GM19324 (cell line): ENCODE measurements at regions not wholly inside any gene's neighbourhood (a gene's known extent, or its start where the extent isn't known, plus 50 kb on each side); places are given as distances from the start of the nearest gene placed in this dataset.
"Not testable (repeated sequence)": the region's sequence is repeated elsewhere in the genome, so short reads cannot be mapped to it uniquely, and the experiment has no call there.

Experiments
- ATAC-seq: cut with Tn5 transposase; IDR thresholded peaks from one replicate; pipeline ENCODE4 v1.9.1; 2021; ENCODE audit warnings: mild to moderate bottlenecking, moderate library complexity; ENCODE audit not compliant: unreplicated experiment, low FRiP score

DNA sequence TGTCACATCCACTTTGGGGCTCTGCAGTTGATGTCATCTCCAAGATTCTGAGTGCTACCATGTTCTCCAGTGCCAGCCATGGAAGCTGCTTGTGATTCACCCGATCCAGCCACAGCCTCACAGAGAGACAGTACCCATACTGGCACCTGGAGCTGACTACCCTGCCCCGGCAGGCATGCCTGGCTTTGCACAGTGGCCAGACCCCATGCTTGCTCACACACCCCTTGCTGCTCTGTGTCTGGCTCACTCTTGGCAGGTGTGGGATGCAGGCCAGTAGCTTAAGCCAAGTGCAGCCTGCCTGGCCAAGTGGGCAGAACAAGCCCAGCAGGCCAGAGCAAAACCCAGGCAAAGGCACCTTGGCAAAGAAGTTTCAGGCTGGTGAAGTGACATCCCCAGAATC, 828.4 kb upstream of the VRK2 start:
- no peak for ATAC-seq

- ATAC-seq, result not testable (repeated sequence)
These were observed 816.9 kb upstream of the VRK2 start for GRCh38 chr2:57229706-57230105.

- not testable (repeated sequence) for ATAC-seq
These were observed 814.3 kb upstream of the VRK2 start for GRCh38 chr2:57232341-57232740.

GRCh38 chr2:57251495-57251894, 795.1 kb upstream of the VRK2 start:
- ATAC-seq, result not testable (repeated sequence)

- not testable (repeated sequence) for ATAC-seq
These were observed 770.2 kb upstream of the VRK2 start for GRCh38 chr2:57276408-57276807.

DNA sequence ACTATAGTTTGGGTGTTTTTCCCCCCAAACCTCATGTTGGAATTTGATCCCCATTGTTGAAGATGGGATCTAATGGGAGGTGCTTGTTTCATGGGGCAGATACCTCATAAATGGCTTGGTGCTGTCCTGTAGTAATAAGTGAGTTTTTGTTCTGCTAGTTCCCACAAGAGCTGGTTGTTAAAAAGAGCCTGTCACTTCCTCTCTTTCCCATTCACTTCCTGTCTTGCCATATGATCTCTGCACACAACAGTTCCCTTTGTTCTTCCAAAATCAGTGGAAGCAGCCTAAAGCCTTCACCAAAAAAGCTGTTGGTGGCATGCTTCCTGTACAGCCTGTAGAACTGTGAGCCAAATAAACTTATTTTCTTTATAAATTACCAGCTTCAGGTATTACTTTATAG, 768.2 kb upstream of the VRK2 start:
- ATAC-seq, result no peak

DNA sequence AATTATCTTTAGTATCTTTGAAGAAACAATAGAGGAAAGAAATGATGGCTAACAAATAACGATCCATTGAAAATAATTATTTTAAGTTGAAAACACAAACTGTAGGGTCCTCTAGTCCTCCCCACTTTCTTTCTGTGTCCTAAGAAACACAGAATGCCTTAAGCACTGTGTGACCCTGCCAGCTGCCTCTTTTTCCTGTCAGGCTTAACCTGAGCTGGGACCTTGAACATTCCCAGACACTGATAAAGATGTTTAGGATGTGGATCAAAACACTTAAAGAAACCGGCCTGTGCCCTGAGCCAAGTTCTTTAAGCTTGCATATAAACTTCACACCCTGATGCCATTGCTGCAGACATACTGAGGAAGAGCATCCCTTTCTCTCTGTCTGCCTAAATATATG, 755.4 kb upstream of the VRK2 start:
- no peak for ATAC-seq

- ATAC-seq, result no peak
These were observed 749.6 kb upstream of the VRK2 start for GRCh38 chr2:57296795-57297517.

- ATAC-seq, result no peak
These were observed 732.9 kb upstream of the VRK2 start for GRCh38 chr2:57313678-57314077.

DNA sequence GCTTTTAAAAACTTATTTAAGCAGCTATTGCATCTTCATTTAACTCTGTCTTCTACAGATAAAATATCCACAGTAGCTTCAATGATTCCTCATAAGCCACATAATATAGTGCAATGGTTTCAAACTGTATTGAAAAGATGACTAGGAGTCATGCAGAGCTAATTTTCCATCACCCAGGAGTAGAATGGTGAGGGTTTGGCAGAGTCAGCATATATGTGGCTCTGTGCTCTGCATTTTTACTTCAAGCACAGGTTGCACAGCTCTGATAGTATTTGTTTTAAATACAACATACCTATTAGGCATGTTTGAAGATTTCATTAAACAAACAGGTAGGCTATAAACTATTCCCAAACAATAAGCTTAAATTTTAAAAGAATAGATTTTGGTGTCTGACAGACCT, 731.9 kb upstream of the VRK2 start:
- ATAC-seq, result no peak

DNA sequence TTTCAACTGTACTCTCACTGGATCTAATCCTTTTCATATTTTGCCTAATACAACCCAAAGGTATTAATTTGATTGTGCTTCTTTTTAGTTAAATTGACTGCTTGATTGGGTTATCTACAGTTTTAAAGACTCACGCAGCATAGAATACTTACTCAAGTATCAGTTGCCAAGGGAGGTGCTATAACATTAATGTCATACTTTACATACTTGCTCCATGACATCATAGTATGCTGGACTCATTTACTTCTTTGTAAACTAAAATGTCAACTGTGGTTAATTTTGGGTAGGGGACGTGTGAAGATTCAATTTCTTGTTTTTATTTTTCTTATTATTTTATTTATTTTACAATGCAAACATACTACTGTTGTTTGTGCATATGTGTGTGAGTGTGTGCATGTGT, 716.2 kb upstream of the VRK2 start:
- no peak for ATAC-seq

- no peak for ATAC-seq
These were observed 713.4 kb upstream of the VRK2 start for GRCh38 chr2:57333221-57333620.

- ATAC-seq, result no peak
These were observed 703.1 kb upstream of the VRK2 start for GRCh38 chr2:57343391-57344006.

- ATAC-seq, result no peak
These were observed 678.4 kb upstream of the VRK2 start for GRCh38 chr2:57368190-57368589.

GRCh38 chr2:57370882-57371585, 675.6 kb upstream of the VRK2 start:
- no peak for ATAC-seq

DNA sequence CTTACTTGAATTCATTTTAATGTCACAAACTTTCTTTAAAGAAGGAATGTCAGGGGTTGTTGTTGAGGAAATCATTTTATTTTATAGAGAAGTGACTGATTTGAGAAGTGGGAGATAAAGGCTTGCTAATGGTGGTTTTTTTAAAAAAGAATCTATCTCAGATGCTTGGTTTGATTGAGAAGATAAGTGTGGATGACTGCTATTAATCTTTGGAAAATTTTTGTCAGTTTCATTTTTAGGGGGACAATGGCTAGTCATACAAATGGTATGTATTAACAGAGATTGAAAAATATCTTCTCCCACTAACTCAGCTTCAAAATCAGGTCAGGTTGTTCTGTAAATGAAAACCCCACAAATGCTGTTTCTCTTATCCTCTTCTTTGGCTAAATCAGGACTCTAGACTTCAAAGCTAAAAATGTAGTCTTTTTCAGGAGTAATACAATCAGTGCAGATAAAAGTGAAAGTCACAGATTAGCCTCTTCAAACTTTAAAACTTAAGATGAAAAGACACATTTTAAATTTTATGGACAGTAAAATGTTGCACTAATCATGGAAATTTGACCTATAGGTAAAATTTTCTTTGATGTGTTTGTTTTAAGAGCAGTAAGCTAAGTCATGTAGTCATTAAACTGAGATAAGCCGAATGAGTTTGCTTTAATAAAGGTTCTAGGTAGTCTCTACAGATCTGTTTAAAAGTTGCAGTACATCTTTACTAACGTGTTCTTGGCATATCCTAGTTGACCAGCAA, 674.2 kb upstream of the VRK2 start:
- ATAC-seq, result no peak

- no peak for ATAC-seq
These were observed 673.1 kb upstream of the VRK2 start for GRCh38 chr2:57373530-57373929.

DNA sequence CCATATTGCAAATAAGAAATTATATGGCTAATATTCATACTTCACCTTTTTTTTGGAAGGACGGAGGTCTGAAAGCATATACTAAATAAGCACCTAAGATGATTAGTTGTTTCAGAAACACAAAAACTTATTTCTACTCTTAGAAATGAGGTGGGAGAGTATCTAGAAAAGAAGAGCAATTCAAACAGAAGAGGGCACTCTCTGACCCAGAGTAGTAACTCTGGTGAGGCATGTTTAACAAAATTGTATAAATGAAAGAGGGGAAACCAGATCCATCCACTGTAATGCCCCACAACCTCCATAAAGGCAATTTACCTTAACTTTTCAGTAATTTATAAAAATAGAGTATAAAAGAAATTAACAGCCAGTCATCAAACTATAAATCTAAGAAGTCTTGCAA, 669.6 kb upstream of the VRK2 start:
- no peak for ATAC-seq

DNA sequence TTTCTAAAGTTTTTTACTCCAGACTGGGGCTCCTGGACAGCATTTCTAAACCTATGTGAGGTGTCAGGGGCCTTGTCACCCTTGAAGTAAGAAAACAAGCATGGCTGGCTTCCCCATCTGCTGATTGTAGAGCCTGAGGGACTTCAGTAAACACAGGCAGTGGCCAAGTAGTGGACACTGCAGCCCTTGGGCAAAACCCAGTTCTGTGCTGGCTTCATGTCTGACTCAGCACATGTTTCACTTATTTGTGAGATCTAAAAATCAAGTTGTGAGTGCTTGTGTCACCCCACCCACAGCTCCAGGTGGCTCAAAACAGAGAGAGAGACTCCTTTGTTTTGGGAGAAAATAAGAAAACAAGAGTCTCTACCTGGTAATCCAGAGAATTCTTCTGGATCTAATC, 660.3 kb upstream of the VRK2 start:
- ATAC-seq, result no peak

DNA sequence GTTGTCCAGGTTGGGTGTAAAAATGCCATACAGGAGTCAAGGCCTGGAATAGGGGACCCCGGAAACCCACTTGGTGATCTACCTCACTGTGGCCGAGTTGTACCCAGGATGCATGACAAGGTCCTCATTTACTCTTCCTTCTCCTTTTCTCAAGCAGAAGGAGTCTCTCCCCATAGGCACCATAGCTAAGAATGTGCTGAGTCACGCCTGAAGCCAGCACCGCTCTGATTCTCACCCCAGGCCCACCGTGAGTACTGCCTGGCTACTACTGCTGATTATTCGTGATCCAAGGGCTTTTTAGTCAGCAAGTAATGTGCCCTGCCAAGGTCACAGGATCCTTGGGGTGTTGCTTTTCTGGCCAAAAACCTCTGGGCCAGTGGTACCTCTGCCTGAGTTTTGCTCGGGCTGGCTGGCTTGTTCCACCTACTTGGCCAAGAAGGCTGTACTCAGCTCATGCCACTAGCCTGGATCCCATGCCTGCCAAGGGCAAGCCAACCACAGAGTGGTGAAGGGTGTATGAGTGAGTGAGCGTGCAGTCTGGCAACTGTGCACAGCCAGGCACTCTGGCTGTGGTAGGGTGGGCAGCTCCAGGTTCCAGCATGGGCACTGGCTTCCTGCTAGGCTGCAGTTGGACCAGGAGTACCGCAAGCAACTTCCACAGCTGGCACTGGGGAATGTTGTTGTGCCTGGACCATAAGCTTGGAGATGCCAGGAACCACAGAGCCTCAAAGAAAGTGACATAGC, 650.1 kb upstream of the VRK2 start:
- no peak for ATAC-seq
